Retinal pigment epithelial cell (primary cell): ENCODE measurements at regions not wholly inside any gene's neighbourhood (a gene's known extent, or its start where the extent isn't known, plus 50 kb on each side); places are given as distances from the start of the nearest gene placed in this dataset.

Experiments
- DNase-seq: peaks from one replicate; pipeline ENCODE4 v3.0.0-alpha.2; 2010; ENCODE audit warnings: low read depth
- H3K4me3 ChIP-seq: 2 replicates; pipeline ENCODE4 v1.5.1; 2011; ENCODE audit warnings: mild to moderate bottlenecking, low read length, control low read depth, moderate library complexity
- TF ChIP-seq, protein P1 (sequence below): conservative IDR thresholded peaks from 2 replicates; pipeline ENCODE4 v1.5.1; 2011; ENCODE audit warnings: low read depth, low read length, control low read depth, inconsistent platforms

- no peak overlapping the region for H3K4me3 ChIP-seq
- no peak for DNase-seq
- TF ChIP-seq, protein P1, sequence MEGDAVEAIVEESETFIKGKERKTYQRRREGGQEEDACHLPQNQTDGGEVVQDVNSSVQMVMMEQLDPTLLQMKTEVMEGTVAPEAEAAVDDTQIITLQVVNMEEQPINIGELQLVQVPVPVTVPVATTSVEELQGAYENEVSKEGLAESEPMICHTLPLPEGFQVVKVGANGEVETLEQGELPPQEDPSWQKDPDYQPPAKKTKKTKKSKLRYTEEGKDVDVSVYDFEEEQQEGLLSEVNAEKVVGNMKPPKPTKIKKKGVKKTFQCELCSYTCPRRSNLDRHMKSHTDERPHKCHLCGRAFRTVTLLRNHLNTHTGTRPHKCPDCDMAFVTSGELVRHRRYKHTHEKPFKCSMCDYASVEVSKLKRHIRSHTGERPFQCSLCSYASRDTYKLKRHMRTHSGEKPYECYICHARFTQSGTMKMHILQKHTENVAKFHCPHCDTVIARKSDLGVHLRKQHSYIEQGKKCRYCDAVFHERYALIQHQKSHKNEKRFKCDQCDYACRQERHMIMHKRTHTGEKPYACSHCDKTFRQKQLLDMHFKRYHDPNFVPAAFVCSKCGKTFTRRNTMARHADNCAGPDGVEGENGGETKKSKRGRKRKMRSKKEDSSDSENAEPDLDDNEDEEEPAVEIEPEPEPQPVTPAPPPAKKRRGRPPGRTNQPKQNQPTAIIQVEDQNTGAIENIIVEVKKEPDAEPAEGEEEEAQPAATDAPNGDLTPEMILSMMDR, result no peak
Observed at GRCh38 chr12:18899162-18899561, 161.2 kb downstream of the CAPZA3 start.

DNA sequence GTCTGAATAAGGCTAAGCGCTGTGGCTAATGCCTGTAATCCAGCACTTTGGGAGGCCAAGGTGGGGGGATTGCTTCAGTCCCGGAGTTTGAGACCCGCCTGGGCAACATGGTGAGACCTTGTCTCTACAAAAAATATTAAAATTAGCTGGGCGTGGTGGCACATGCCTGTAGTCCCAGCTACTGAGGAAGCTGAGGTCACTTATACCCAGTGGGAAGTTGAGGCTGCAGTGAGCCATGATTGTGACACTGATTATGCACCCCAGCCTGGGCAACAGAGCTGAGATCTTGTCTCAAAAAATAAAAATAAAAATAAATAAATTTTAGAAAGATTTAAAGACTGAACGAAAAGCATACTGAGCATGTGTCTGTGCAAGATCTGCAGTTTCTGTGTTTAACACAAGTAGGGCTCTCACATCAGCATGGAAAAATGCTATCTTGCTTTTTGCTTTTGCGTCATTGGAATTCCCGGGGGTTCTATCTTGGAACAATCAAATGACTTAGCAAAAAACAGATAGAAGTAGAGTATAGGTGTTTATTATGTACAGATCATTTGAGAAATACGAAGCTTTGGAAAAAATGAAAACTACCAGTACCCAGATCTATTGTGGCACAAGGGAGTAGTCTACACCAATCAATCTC is 161.9 kb downstream of the CAPZA3 start:
- TF ChIP-seq, protein P1, result no peak
- no peak for DNase-seq

DNA sequence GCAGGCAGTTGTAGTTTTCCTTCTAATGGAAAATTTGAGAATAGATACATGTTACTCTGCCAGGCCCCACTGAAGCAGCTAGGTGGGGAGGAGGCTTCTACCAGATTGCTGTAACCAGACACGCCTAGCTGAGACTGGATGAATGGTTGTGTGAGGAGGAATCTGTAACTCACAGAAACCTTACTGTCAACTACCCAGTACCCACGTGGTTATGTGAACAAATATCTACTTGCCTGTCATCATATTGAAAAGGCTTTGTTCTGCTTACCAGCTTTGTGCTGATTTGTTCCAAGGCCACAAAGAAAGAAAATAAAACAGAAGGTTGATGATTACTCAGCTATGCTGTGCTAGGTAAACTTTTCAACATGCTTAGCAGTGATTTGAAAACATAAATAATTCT is 167.2 kb downstream of the CAPZA3 start:
- H3K4me3 ChIP-seq, result no peak overlapping the region
- TF ChIP-seq, protein P1, result no peak
- no peak for DNase-seq

More for the DNA sequence above, 161.9 kb downstream of the CAPZA3 start:
- H3K4me3 ChIP-seq, result no peak overlapping the region

DNA sequence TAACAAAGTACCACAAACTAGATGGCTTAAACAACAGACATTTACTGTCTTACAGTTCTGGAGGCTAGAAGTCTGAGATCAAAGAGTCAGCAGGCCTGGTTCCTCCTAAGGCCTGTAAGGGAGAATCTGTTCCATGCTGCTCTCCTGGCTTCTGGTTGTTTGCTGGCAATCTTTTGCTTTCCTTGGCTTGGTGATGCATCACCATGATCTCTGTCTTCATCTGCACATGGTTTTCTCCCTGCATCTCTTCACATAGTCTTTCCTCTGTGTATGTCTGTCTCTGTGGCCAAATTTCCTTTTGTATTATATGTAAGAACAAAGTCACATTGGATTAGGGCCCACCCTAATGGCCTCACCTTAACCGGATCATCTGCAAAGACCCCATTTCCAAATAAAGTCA is 168.5 kb downstream of the CAPZA3 start:
- DNase-seq, result no peak
- H3K4me3 ChIP-seq, result no peak overlapping the region
- TF ChIP-seq, protein P1, result no peak

DNA sequence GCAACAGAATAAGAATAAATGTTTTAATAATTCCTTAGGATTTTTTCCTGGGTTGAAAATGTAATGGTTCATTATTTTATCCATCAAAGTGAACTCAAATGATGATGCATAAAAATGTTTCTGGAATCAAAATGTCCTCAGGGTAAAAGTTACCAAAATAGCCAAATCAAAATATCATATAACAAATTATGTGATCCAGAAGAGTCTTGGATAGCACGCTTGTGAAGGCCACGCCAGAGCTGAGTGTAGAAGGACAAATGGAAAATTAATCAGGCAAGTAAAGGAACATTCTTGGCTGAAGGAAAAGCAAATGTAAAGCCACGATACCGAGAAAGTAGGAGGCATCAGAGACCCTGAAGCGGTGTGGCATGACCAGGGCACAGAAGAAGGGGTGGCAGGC is 169.2 kb downstream of the CAPZA3 start:
- no peak for DNase-seq
- TF ChIP-seq, protein P1, result no peak

DNA sequence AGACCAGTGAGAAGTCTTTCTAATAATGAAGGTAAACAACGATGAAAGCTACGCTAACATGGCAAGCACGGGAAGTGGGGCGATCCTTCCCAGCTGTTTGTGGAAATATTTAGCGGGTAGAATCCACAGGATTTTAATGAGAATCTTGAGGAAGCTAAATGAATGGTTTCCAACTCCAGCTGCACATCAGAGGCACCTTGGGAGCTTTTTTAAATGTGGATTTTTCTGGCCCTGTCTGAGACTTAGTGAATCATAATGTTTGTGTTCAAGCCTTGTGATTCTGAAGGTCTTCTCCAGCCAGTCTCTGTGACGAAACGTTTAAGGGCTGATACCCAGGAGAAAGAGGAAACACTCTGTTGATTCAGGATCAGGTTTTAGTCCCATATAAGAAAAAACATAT is 169.8 kb downstream of the CAPZA3 start:
- H3K4me3 ChIP-seq, result no peak overlapping the region
- DNase-seq, result no peak
- TF ChIP-seq, protein P1, result no peak

More for the DNA sequence above, 169.2 kb downstream of the CAPZA3 start:
- H3K4me3 ChIP-seq, result no peak overlapping the region

- H3K4me3 ChIP-seq, result no peak overlapping the region
- TF ChIP-seq, protein P1, result no peak
- no peak for DNase-seq
Observed at GRCh38 chr12:18908191-18908590, 170.3 kb downstream of the CAPZA3 start.
